ENCODE measurements at regions not wholly inside any gene's neighbourhood (a gene's known extent, or its start where the extent isn't known, plus 50 kb on each side); places are given as distances from the start of the nearest gene placed in this dataset.

- no peak overlapping the region for H3K4me3 Mint-ChIP-seq
- Histone ChIP-seq H3K4me1 (ENCODE audit: control insufficient read depth, insufficient read depth, low read length) (no peaks in the 10 kb centered on the region), H3K27ac (ENCODE audit: low read length) (no peak overlapping the region), H3K27me3 (ENCODE audit: control insufficient read depth, insufficient read depth, low read length) (no peaks in the 10 kb centered on the region), H3K36me3 (ENCODE audit: control insufficient read depth, insufficient read depth, low read length) (no peaks in the 10 kb centered on the region), H3K4me3 (ENCODE audit: low read length) (no peak overlapping the region), H3K9me3 (ENCODE audit: control insufficient read depth, insufficient read depth, low read length) (peaks cover 19% of the 10 kb centered on the region)
- H3K27ac Mint-ChIP-seq, result no peak overlapping the region
- H3K27me3 Mint-ChIP-seq (ENCODE audit: low read depth in 2 of 2), result no peaks in the 10 kb centered on the region
- H3K4me1 Mint-ChIP-seq, result no peaks in the 10 kb centered on the region
- DNase-seq (no peak), ATAC-seq (no peak)
- H3K9me3 Mint-ChIP-seq, result peaks cover 11 to 18% of the 10 kb centered on the region in 2 donors
- H3K36me3 Mint-ChIP-seq, result peaks cover 10% of the 10 kb centered on the region
- no peak for TF ChIP-seq CTCF (IDR thresholded peaks at IDR 0.05)
- intact Hi-C loops (cut with micrococcal nuclease), result no loop called here
- 60% methylated on average over 2 of the region's 2 CpGs for WGBS (ENCODE audit: insufficient coverage)
Observed at GRCh38 chr7:46532571-46532970, 611.5 kb upstream of the IGFBP3 start.

- Histone ChIP-seq H3K4me3 (ENCODE audit: low read length) (no peak overlapping the region), H3K27ac (ENCODE audit: low read length) (no peak overlapping the region), H3K27me3 (ENCODE audit: control insufficient read depth, insufficient read depth, low read length) (no peaks in the 10 kb centered on the region), H3K9me3 (ENCODE audit: control insufficient read depth, insufficient read depth, low read length) (peaks cover 16% of the 10 kb centered on the region), H3K4me1 (ENCODE audit: control insufficient read depth, insufficient read depth, low read length) (no peaks in the 10 kb centered on the region), H3K36me3 (ENCODE audit: control insufficient read depth, insufficient read depth, low read length) (no peaks in the 10 kb centered on the region)
- intact Hi-C loops (cut with micrococcal nuclease), result no loop called here
- Mint-ChIP-seq H3K27me3 (ENCODE audit: low read depth in 2 of 2) (no peaks in the 10 kb centered on the region), H3K27ac (no peak overlapping the region), H3K4me3 (no peak overlapping the region), H3K9me3 (peaks cover 9 to 19% of the 10 kb centered on the region in 2 donors), H3K36me3 (peaks cover 10% of the 10 kb centered on the region), H3K4me1 (no peaks in the 10 kb centered on the region)
- no peak for TF ChIP-seq CTCF (IDR thresholded peaks at IDR 0.05)
- ATAC-seq (no peak), DNase-seq (no peak)
- WGBS (ENCODE audit: insufficient coverage), result 82% methylated on average over 4 of the region's 4 CpGs
Observed at GRCh38 chr7:46530081-46530750, 609.1 kb upstream of the IGFBP3 start.

GRCh38 chr7:46527360-46527759, 606.3 kb upstream of the IGFBP3 start:
- no peaks in the 10 kb centered on the region for H3K4me1 ChIP-seq (ENCODE audit: control insufficient read depth, insufficient read depth, low read length)
- DNase-seq (no peak), ATAC-seq (no peak)
- Mint-ChIP-seq H3K27me3 (ENCODE audit: low read depth in 2 of 2) (no peaks in the 10 kb centered on the region), H3K36me3 (no peaks in the 10 kb centered on the region), H3K9me3 (peaks cover 3 to 7% of the 10 kb centered on the region in 2 donors), H3K4me1 (no peaks in the 10 kb centered on the region), H3K27ac (no peak overlapping the region), H3K4me3 (no peak overlapping the region)
- intact Hi-C loops (cut with micrococcal nuclease), result no loop called here
- TF ChIP-seq CTCF (IDR thresholded peaks at IDR 0.05), result no peak
- H3K4me3 ChIP-seq (ENCODE audit: low read length), result no peak overlapping the region
- peaks cover 19% of the 10 kb centered on the region for H3K9me3 ChIP-seq (ENCODE audit: control insufficient read depth, insufficient read depth, low read length)
- H3K27ac ChIP-seq (ENCODE audit: low read length), result no peak overlapping the region
- H3K36me3 ChIP-seq (ENCODE audit: control insufficient read depth, insufficient read depth, low read length), result no peaks in the 10 kb centered on the region
- H3K27me3 ChIP-seq (ENCODE audit: control insufficient read depth, insufficient read depth, low read length), result no peaks in the 10 kb centered on the region

GRCh38 chr7:46525876-46526275, 604.8 kb upstream of the IGFBP3 start:
- no peaks in the 10 kb centered on the region for H3K36me3 ChIP-seq (ENCODE audit: control insufficient read depth, insufficient read depth, low read length)
- WGBS (ENCODE audit: insufficient coverage), result 80% methylated on average over 5 of the region's 5 CpGs
- H3K27me3 ChIP-seq (ENCODE audit: control insufficient read depth, insufficient read depth, low read length), result no peaks in the 10 kb centered on the region
- intact Hi-C loops (cut with micrococcal nuclease), result no loop called here
- ATAC-seq, result no peak
- H3K4me3 ChIP-seq (ENCODE audit: low read length), result no peak overlapping the region
- H3K9me3 Mint-ChIP-seq, result peaks cover 4 to 6% of the 10 kb centered on the region in 2 donors
- no peak overlapping the region for H3K27ac Mint-ChIP-seq
- DNase-seq, result no peak
- no peak overlapping the region for H3K27ac ChIP-seq (ENCODE audit: low read length)
- no peaks in the 10 kb centered on the region for H3K27me3 Mint-ChIP-seq (ENCODE audit: low read depth in 2 of 2)
- no peak for TF ChIP-seq CTCF (IDR thresholded peaks at IDR 0.05)
- no peaks in the 10 kb centered on the region for H3K36me3 Mint-ChIP-seq
- H3K4me1 ChIP-seq (ENCODE audit: control insufficient read depth, insufficient read depth, low read length), result no peaks in the 10 kb centered on the region
- H3K4me1 Mint-ChIP-seq, result no peaks in the 10 kb centered on the region
- H3K4me3 Mint-ChIP-seq, result no peak overlapping the region
- H3K9me3 ChIP-seq (ENCODE audit: control insufficient read depth, insufficient read depth, low read length), result peaks cover 16% of the 10 kb centered on the region

Measured in natural killer cell (primary cell).